ENCODE measurements at regions not wholly inside any gene's neighbourhood (a gene's known extent, or its start where the extent isn't known, plus 50 kb on each side); places are given as distances from the start of the nearest gene placed in this dataset.

DNA sequence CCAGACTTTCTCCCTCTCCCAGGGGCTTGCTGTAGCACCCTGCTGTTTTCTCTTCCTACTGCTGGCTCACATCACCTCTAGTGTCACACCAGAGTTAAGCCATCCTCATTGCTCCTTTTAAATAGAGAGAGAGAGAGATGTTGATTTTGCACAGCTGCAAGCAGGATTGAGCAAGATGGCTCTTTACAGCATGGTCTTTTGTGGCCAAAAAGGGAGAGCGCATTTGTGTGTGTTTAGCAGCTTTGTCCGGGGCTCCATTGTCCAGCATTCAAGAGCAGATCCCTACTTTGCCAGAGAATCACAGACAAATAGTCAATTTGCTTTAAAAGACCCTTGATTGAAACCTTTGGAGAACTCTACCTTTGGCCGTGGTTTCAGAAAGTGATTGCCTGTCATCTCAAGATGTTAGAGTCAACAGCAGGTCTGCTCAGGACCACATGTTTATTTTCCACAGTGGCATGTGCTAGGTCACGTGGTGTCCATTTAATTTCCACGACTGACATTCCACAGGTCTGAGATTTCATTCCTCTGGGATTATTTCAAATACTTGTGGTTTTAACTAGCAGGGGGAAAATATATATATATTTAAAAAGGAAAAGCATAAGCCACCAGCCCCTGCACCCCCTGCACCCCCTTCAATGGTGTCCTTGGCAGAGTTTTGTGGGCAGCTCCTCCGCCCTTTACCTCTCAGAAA, 359.9 kb upstream of the SLC14A2 start:
- Histone ChIP-seq H3K4me1 (ENCODE audit: control insufficient read depth, insufficient read depth, low read length) (peaks cover 27% of the 10 kb centered on the region), H2AK5ac (ENCODE audit: low read depth, low read length) (peak overlapping the region; percentile 98; the same call in 1 of the 2 replicates), H4K91ac (ENCODE audit: insufficient read depth, low read depth, low read length) (peak overlapping the region; percentile 98), H3K18ac (ENCODE audit: low read depth, low read length) (peak overlapping the region; percentile 97), H2BK20ac (ENCODE audit: low read depth, low read length) (peak overlapping the region; percentile 99), H3K27ac (ENCODE audit: insufficient read depth, low read length) (peak overlapping the region; percentile 98), H4K8ac (ENCODE audit: low read depth in 2 of 2, low read length in 2 of 2) (peak overlapping the region; percentile 47 to 95; a peak in 3 of 4 replicates), H3K9me3 (ENCODE audit: control insufficient read depth, insufficient read depth, low read length) (no peaks in the 10 kb centered on the region), H3K79me1 (ENCODE audit: low read depth in 1 of 2, low read length in 2 of 2) (no peaks in the 10 kb centered on the region), H3K4me3 (ENCODE audit: insufficient read depth, low read depth, low read length) (no peak overlapping the region), H3K36me3 (ENCODE audit: control insufficient read depth, insufficient read depth, low read length) (no peaks in the 10 kb centered on the region), H3K14ac (replicated peaks; ENCODE audit: low read depth, low read length) (peak overlapping the region; percentile 93), H3K9ac (ENCODE audit: low read depth, low read length) (peak overlapping the region; percentile 36), H2AK9ac (replicated peaks; ENCODE audit: low read depth, low read length, poor library complexity) (peak overlapping the region; percentile 77), H2BK15ac (ENCODE audit: low read depth, low read length) (peak overlapping the region; percentile 99; the same call in 2 of the 3 replicates), H3K27me3 (ENCODE audit: control insufficient read depth, insufficient read depth, low read length) (no peaks in the 10 kb centered on the region), H4K20me1 (ENCODE audit: insufficient read depth, low read length) (no peaks in the 10 kb centered on the region), H3K4me2 (ENCODE audit: low read depth, low read length) (peak overlapping the region; percentile 73), H3K56ac (ENCODE audit: extremely low read depth, insufficient read depth, low read length) (peak overlapping the region; percentile 84; the same call in 1 of the 2 replicates), H3K4ac (ENCODE audit: low read depth, low read length) (peak overlapping the region; percentile 98), H2AFZ (replicated peaks; ENCODE audit: low read length, poor library complexity) (peak overlapping the region; percentile 67), H4K5ac (ENCODE audit: low read depth, low read length) (peak overlapping the region; percentile 98), H3K23ac (ENCODE audit: low read depth, low read length) (peak overlapping the region; percentile 95), H3K9me1 (ENCODE audit: insufficient read depth, low read length) (peaks cover 18% of the 10 kb centered on the region; the same call in 1 of the 2 replicates), H2BK5ac (ENCODE audit: low read depth, low read length, poor library complexity, severe bottlenecking) (peak overlapping the region; percentile 96), H2BK120ac (ENCODE audit: low read depth, low read length) (peak overlapping the region; percentile 98)
- TF ChIP-seq CEBPB (IDR thresholded peaks at IDR 0.05; ENCODE audit: low read depth, low read length) (peak; percentile 78), BHLHE40 (IDR thresholded peaks at IDR 0.05; ENCODE audit: low read depth, low read length) (peak; percentile 92), RAD21 (IDR thresholded peaks at IDR 0.05; ENCODE audit: low read length) (no peak), MAFK (IDR thresholded peaks at IDR 0.05; ENCODE audit: low read depth, low read length) (no peak), MXI1 (IDR thresholded peaks at IDR 0.05; ENCODE audit: borderline replicate concordance, low read depth, low read length) (peak; percentile 83)
- TF ChIP-seq, protein P1, sequence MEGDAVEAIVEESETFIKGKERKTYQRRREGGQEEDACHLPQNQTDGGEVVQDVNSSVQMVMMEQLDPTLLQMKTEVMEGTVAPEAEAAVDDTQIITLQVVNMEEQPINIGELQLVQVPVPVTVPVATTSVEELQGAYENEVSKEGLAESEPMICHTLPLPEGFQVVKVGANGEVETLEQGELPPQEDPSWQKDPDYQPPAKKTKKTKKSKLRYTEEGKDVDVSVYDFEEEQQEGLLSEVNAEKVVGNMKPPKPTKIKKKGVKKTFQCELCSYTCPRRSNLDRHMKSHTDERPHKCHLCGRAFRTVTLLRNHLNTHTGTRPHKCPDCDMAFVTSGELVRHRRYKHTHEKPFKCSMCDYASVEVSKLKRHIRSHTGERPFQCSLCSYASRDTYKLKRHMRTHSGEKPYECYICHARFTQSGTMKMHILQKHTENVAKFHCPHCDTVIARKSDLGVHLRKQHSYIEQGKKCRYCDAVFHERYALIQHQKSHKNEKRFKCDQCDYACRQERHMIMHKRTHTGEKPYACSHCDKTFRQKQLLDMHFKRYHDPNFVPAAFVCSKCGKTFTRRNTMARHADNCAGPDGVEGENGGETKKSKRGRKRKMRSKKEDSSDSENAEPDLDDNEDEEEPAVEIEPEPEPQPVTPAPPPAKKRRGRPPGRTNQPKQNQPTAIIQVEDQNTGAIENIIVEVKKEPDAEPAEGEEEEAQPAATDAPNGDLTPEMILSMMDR (conservative IDR thresholded peaks at IDR 0.05; ENCODE audit: low read depth, low read length) = no peak
- TF ChIP-seq, protein P2, sequence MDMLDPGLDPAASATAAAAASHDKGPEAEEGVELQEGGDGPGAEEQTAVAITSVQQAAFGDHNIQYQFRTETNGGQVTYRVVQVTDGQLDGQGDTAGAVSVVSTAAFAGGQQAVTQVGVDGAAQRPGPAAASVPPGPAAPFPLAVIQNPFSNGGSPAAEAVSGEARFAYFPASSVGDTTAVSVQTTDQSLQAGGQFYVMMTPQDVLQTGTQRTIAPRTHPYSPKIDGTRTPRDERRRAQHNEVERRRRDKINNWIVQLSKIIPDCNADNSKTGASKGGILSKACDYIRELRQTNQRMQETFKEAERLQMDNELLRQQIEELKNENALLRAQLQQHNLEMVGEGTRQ (IDR thresholded peaks at IDR 0.05; ENCODE audit: low read depth, low read length) = peak; percentile 97
- POLR2A ChIA-PET (ENCODE audit: unreplicated experiment) = no interaction called here
- in situ Hi-C loops (cut with MboI; ENCODE audit: low sequenced_read_pairs) (no loop called here), intact Hi-C loops (cut with micrococcal nuclease) (loop anchor here (2.0 kb wide), 1 partner anchor 205 kb away; no protein-coding TSS in a partner anchor), dilution Hi-C loops (cut with HindIII; ENCODE audit: low sequenced_read_pairs, unreplicated experiment) (no loop called here)
- ATAC-seq (ENCODE audit: low read depth) (peak; percentile 84), DNase-seq (peak; percentile 92)
- CTCF ChIA-PET = interaction anchor here (1.2 to 1.3 kb wide), 2 partner anchors 10 to 126 kb away, joined by 3 read pairs; no protein-coding TSS in a partner anchor
- no CpG with 5 or more reads among the region's 6 CpGs for WGBS, 2 experiments (ENCODE audit: extremely low coverage in 2 of 2, insufficient read length in 1 of 2)
- no TSS peak for BruUV-seq (replicated peaks)

All from IMR-90 (cell line).